WERI-Rb-1 (cell line): ENCODE measurements at regions not wholly inside any gene's neighbourhood (a gene's known extent, or its start where the extent isn't known, plus 50 kb on each side); places are given as distances from the start of the nearest gene placed in this dataset.

Experiments used
- DNase-seq: peaks from one replicate; pipeline ENCODE4 v3.0.0-alpha.2; 2020
- H3K27ac ChIP-seq: fragments of 250-450 bp; sonication (Bioruptor Pico); 2 replicates; pipeline ENCODE4 v1.5.1; 2020; ENCODE audit warnings: mild to moderate bottlenecking, moderate library complexity
- H3K27me3 ChIP-seq: fragments of 250-450 bp; sonication (Bioruptor Pico); 2 replicates; pipeline ENCODE4 v1.5.1; 2021; ENCODE audit warnings: mild to moderate bottlenecking, low read depth, moderate library complexity; ENCODE audit not compliant: insufficient read depth, severe bottlenecking
- H3K36me3 ChIP-seq: fragments of 250-450 bp; sonication (Bioruptor Pico); 2 replicates; pipeline ENCODE4 v1.5.1; 2020; ENCODE audit warnings: mild to moderate bottlenecking, moderate library complexity
- H3K4me3 ChIP-seq: 2 replicates; pipeline ENCODE4 v1.5.1; 2011; ENCODE audit warnings: low read depth, mild to moderate bottlenecking, control low read depth, low read length
- H3K9me3 ChIP-seq: fragments of 250-450 bp; sonication (Bioruptor Pico); 2 replicates; pipeline ENCODE4 v1.5.1; 2021; ENCODE audit warnings: mild to moderate bottlenecking, moderate library complexity; ENCODE audit not compliant: severe bottlenecking
- CTCF ChIP-seq: IDR thresholded peaks from 2 replicates; pipeline ENCODE4 v1.5.1; 2011; ENCODE audit warnings: low read depth, mild to moderate bottlenecking, control low read depth, inconsistent platforms, low read length

- Histone ChIP-seq H3K27me3 (no peaks in the 10 kb centered on the region), H3K9me3 (peaks cover 2% of the 10 kb centered on the region), H3K36me3 (no peaks in the 10 kb centered on the region), H3K27ac (no peak overlapping the region), H3K4me3 (no peak overlapping the region)
- TF ChIP-seq CTCF: no peak
- no peak for DNase-seq
These were observed 92.8 kb downstream of the SNX18 start for GRCh38 chr5:54610197-54610944.

GRCh38 chr5:54608423-54609085 is 91.0 kb downstream of the SNX18 start:
- H3K27me3 ChIP-seq: no peaks in the 10 kb centered on the region
- H3K27ac ChIP-seq: no peak overlapping the region
- DNase-seq: no peak
- TF ChIP-seq CTCF: no peak
- peaks cover 2% of the 10 kb centered on the region for H3K9me3 ChIP-seq
- no peak overlapping the region for H3K4me3 ChIP-seq
- H3K36me3 ChIP-seq: no peaks in the 10 kb centered on the region

- no peak overlapping the region for H3K4me3 ChIP-seq
- TF ChIP-seq CTCF: no peak
These were observed 89.4 kb downstream of the SNX18 start for GRCh38 chr5:54607006-54607405.

GRCh38 chr5:54603372-54603771 is 85.8 kb downstream of the SNX18 start:
- TF ChIP-seq CTCF: no peak
- Histone ChIP-seq H3K27me3 (no peaks in the 10 kb centered on the region), H3K9me3 (no peaks in the 10 kb centered on the region), H3K4me3 (no peak overlapping the region), H3K27ac (no peak overlapping the region), H3K36me3 (no peaks in the 10 kb centered on the region)
- no peak for DNase-seq

More at GRCh38 chr5:54607006-54607405, 89.4 kb downstream of the SNX18 start:
- no peaks in the 10 kb centered on the region for H3K27me3 ChIP-seq
- DNase-seq: no peak
- H3K27ac ChIP-seq: no peak overlapping the region
- peaks cover 2% of the 10 kb centered on the region for H3K9me3 ChIP-seq
- H3K36me3 ChIP-seq: no peaks in the 10 kb centered on the region

GRCh38 chr5:54602475-54602874 is 84.9 kb downstream of the SNX18 start:
- Histone ChIP-seq H3K4me3 (no peak overlapping the region), H3K36me3 (no peaks in the 10 kb centered on the region), H3K9me3 (peaks cover 2% of the 10 kb centered on the region), H3K27me3 (no peaks in the 10 kb centered on the region), H3K27ac (no peak overlapping the region)
- no peak for TF ChIP-seq CTCF
- no peak for DNase-seq
